Uterus (tissue), 3 donors: ENCODE measurements at regions not wholly inside any gene's neighbourhood (a gene's known extent, or its start where the extent isn't known, plus 50 kb on each side); places are given as distances from the start of the nearest gene placed in this dataset.
A peak's percentile ranks its signal among the peaks of the same experiment; 100 is the strongest.

ENCODE experiments used
- DNase-seq, 2 donors: peaks; one replicate each; pipeline ENCODE4 v3.0.0-alpha.2; 2019 to 2020
- H3K27ac ChIP-seq, 2 donors: fragments of 200-600 bp; sonication (generic); 1 replicate in 1 of 2; 2 replicates in 1 of 2; pipeline ENCODE4 v1.5.1; 2016 to 2018
- H3K27me3 ChIP-seq, 2 donors: fragments of 200-600 bp; sonication (generic); one replicate each; pipeline ENCODE4 v1.5.1; 2018 to 2019; ENCODE audit warnings: control low read depth in 1 of 2
- H3K36me3 ChIP-seq, 2 donors: fragments of 200-600 bp; sonication (generic); one replicate each; pipeline ENCODE4 v1.5.1; 2019; ENCODE audit warnings: control low read depth in 1 of 2
- H3K4me1 ChIP-seq, 2 donors: fragments of 200-600 bp; sonication (generic); one replicate each; pipeline ENCODE4 v1.5.1; 2018 to 2019; ENCODE audit warnings: control low read depth in 1 of 2
- H3K4me3 ChIP-seq, 2 donors: fragments of 200-600 bp; sonication (generic); 1 replicate in 1 of 2; 2 replicates in 1 of 2; pipeline ENCODE4 v1.5.1; 2018 to 2019; ENCODE audit warnings: mild to moderate bottlenecking in 1 of 2
- H3K9me3 ChIP-seq, 2 donors: fragments of 200-600 bp; sonication (generic); one replicate each; pipeline ENCODE4 v1.5.1; 2019; ENCODE audit warnings: control low read depth in 1 of 2
- POLR2A ChIP-seq, 2 donors: fragments of 450-650 bp; IDR thresholded peaks; one replicate each; pipeline ENCODE4 v1.6.1; 2016; ENCODE audit warnings: antibody characterized with exemption in 2 of 2, mild to moderate bottlenecking in 1 of 2, moderate library complexity in 1 of 2
- intact Hi-C: fragments of 100-400 bp; cut with DNase I; formaldehyde crosslinking; loops from one replicate; pipeline ENCODE4 v1.15.1; 2023; ENCODE audit warnings: low total_unique reads
- TF ChIP-seq, protein P1 (sequence below), 4 experiments: fragments of 200-600 bp in 2 of 4; fragments of 450-650 bp in 2 of 4; sonication (generic) in 2 of 4; IDR thresholded peaks; one replicate each; pipeline ENCODE4 v1.5.1; 2016 to 2019; ENCODE audit warnings: antibody characterized with exemption in 4 of 4, mild to moderate bottlenecking in 2 of 4, moderate library complexity in 1 of 4
- donor health status: DM: yes; HTN: yes; CAD: no.

GRCh38 chr7:15916681-15917380, 230.3 kb upstream of the MEOX2 start:
- Histone ChIP-seq H3K36me3 (no peaks in the 10 kb centered on the region), H3K9me3 (no peaks in the 10 kb centered on the region), H3K4me1 (no peaks in the 10 kb centered on the region), H3K27ac (peak overlapping the region in 1 of 2 donors; percentile 33), H3K4me3 (no peak overlapping the region), H3K27me3 (no peaks in the 10 kb centered on the region)
- TF ChIP-seq, protein P1, sequence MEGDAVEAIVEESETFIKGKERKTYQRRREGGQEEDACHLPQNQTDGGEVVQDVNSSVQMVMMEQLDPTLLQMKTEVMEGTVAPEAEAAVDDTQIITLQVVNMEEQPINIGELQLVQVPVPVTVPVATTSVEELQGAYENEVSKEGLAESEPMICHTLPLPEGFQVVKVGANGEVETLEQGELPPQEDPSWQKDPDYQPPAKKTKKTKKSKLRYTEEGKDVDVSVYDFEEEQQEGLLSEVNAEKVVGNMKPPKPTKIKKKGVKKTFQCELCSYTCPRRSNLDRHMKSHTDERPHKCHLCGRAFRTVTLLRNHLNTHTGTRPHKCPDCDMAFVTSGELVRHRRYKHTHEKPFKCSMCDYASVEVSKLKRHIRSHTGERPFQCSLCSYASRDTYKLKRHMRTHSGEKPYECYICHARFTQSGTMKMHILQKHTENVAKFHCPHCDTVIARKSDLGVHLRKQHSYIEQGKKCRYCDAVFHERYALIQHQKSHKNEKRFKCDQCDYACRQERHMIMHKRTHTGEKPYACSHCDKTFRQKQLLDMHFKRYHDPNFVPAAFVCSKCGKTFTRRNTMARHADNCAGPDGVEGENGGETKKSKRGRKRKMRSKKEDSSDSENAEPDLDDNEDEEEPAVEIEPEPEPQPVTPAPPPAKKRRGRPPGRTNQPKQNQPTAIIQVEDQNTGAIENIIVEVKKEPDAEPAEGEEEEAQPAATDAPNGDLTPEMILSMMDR (IDR thresholded peaks at IDR 0.05), result no peak
- no peak for TF ChIP-seq POLR2A (IDR thresholded peaks at IDR 0.05)
- no peak for DNase-seq
- intact Hi-C loops, result no loop called here

GRCh38 chr7:15915686-15916293, 229.3 kb upstream of the MEOX2 start:
- no peaks in the 10 kb centered on the region for H3K36me3 ChIP-seq
- no peak overlapping the region for H3K27ac ChIP-seq
- TF ChIP-seq, protein P1 (IDR thresholded peaks at IDR 0.05), result no peak
- no peak for TF ChIP-seq POLR2A (IDR thresholded peaks at IDR 0.05)

DNA sequence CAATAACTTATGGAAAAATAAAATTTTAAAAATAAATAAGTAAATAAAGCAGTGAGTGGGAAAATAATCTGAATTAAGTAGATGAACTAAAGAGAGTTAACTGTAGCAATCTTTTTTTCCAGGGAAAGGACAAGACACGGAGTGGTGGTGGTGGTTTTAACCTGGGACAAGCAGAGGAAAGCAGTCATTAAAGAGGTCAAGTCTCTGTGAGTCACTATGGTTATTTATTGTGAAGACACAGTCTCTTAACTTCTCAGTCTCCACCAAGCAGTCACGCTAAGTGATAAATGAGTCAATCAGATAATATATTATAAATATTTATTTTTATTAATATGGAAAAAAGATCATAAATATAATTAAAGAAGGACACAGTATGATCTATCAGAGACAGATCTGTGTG, 228.1 kb upstream of the MEOX2 start:
- DNase-seq, result no peak
- Histone ChIP-seq H3K27ac (no peak overlapping the region), H3K4me3 (no peak overlapping the region), H3K9me3 (no peaks in the 10 kb centered on the region), H3K27me3 (no peaks in the 10 kb centered on the region), H3K4me1 (no peaks in the 10 kb centered on the region), H3K36me3 (no peaks in the 10 kb centered on the region)
- TF ChIP-seq, protein P1 (IDR thresholded peaks at IDR 0.05), result no peak
- TF ChIP-seq POLR2A (IDR thresholded peaks at IDR 0.05), result no peak
- intact Hi-C loops, result no loop called here

More at GRCh38 chr7:15915686-15916293, 229.3 kb upstream of the MEOX2 start:
- DNase-seq, result no peak
- no peak overlapping the region for H3K4me3 ChIP-seq
- H3K4me1 ChIP-seq, result no peaks in the 10 kb centered on the region
- no peaks in the 10 kb centered on the region for H3K9me3 ChIP-seq
- H3K27me3 ChIP-seq, result no peaks in the 10 kb centered on the region
- intact Hi-C loops, result no loop called here

GRCh38 chr7:15906436-15906835, 220.0 kb upstream of the MEOX2 start:
- no peak for DNase-seq
- H3K4me1 ChIP-seq, result no peaks in the 10 kb centered on the region
- no peaks in the 10 kb centered on the region for H3K9me3 ChIP-seq
- TF ChIP-seq, protein P1 (IDR thresholded peaks at IDR 0.05), result no peak
- no peak for TF ChIP-seq POLR2A (IDR thresholded peaks at IDR 0.05)
- no peaks in the 10 kb centered on the region for H3K36me3 ChIP-seq
- no peaks in the 10 kb centered on the region for H3K27me3 ChIP-seq
- no peak overlapping the region for H3K27ac ChIP-seq
- H3K4me3 ChIP-seq, result no peak overlapping the region
- intact Hi-C loops, result no loop called here

- TF ChIP-seq, protein P1 (IDR thresholded peaks at IDR 0.05), result no peak
- no peak for TF ChIP-seq POLR2A (IDR thresholded peaks at IDR 0.05)
- H3K4me3 ChIP-seq, result no peak overlapping the region
- DNase-seq, result no peak
- H3K36me3 ChIP-seq, result no peaks in the 10 kb centered on the region
- H3K4me1 ChIP-seq, result no peaks in the 10 kb centered on the region
- intact Hi-C loops, result no loop called here
- H3K27me3 ChIP-seq, result no peaks in the 10 kb centered on the region
- no peaks in the 10 kb centered on the region for H3K9me3 ChIP-seq
- no peak overlapping the region for H3K27ac ChIP-seq
Measured at GRCh38 chr7:15905251-15906040, 219.0 kb upstream of the MEOX2 start.
